Naive B cell (primary cell): ENCODE measurements at regions not wholly inside any gene's neighbourhood (a gene's known extent, or its start where the extent isn't known, plus 50 kb on each side); places are given as distances from the start of the nearest gene placed in this dataset.

ENCODE experiments used
- ATAC-seq, 2 donors: fragments of 150-1000 bp; cut with Tn5 transposase; 2 replicates each; pipeline ENCODE4 v1.10.0; 2021; ENCODE audit warnings: low read depth in 2 of 2, mild to moderate bottlenecking in 2 of 2, moderate library complexity in 2 of 2
- DNase-seq: peaks from one replicate; pipeline ENCODE4 v3.0.0; 2022
- H3K27ac Mint-ChIP-seq, 6 donors: one replicate each; pipeline ENCODE4 v1.8.0; 2020 to 2022; ENCODE audit warnings: mild to moderate bottlenecking in 6 of 6, mixed read lengths in 6 of 6, moderate library complexity in 5 of 6, inconsistent platforms in 2 of 6
- H3K27me3 Mint-ChIP-seq, 3 donors: one replicate each; pipeline ENCODE4 v1.8.0; 2021 to 2022; ENCODE audit warnings: mixed read lengths in 3 of 3, mild to moderate bottlenecking in 1 of 3
- H3K36me3 Mint-ChIP-seq, 2 donors: one replicate each; pipeline ENCODE4 v1.8.0; 2020 to 2022; ENCODE audit warnings: mixed read lengths in 2 of 2, inconsistent platforms in 1 of 2, mild to moderate bottlenecking in 1 of 2
- H3K4me1 Mint-ChIP-seq, 3 donors: one replicate each; pipeline ENCODE4 v1.8.0; 2020 to 2022; ENCODE audit warnings: mixed read lengths in 3 of 3, inconsistent platforms in 1 of 3, mild to moderate bottlenecking in 1 of 3, moderate library complexity in 1 of 3
- H3K4me3 Mint-ChIP-seq, 8 donors: one replicate each; pipeline ENCODE4 v1.8.0; 2020 to 2022; ENCODE audit warnings: mild to moderate bottlenecking in 8 of 8, mixed read lengths in 8 of 8, moderate library complexity in 8 of 8, inconsistent platforms in 2 of 8
- H3K9me3 Mint-ChIP-seq, 7 donors: one replicate each; pipeline ENCODE4 v1.8.0; 2020 to 2022; ENCODE audit warnings: mixed read lengths in 7 of 7, mild to moderate bottlenecking in 5 of 7, inconsistent platforms in 2 of 7, moderate library complexity in 1 of 7

DNA sequence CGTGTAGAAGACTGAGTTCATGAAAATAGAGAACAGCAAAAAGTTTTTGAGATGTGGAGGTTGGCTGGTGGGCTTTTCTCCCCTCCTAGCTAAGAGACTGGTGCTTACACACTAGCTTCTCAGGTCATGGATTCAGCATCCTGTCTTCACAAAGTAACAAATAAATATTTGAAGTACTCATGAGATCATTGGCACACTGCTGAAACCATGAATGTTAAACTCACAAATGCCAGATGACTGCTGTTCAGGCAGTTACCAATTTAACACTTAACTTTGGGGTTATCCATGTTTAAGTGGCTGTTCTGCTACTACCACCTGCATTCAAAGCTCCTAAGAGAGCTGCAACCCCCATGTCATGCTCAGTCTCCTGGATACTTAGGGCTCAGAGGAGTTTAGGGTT is 119.0 kb upstream of the BET1 start:
- DNase-seq (no peak), ATAC-seq (no peak)
- no peak overlapping the region for H3K4me3 Mint-ChIP-seq
- no peak overlapping the region for H3K27ac Mint-ChIP-seq
- peaks cover 0 to 5% of the 10 kb centered on the region in 2 donors for H3K36me3 Mint-ChIP-seq
- peaks cover 18 to 31% (median 21%) of the 10 kb centered on the region in 3 donors for H3K27me3 Mint-ChIP-seq
- H3K9me3 Mint-ChIP-seq: no peaks in the 10 kb centered on the region
- no peaks in the 10 kb centered on the region for H3K4me1 Mint-ChIP-seq

DNA sequence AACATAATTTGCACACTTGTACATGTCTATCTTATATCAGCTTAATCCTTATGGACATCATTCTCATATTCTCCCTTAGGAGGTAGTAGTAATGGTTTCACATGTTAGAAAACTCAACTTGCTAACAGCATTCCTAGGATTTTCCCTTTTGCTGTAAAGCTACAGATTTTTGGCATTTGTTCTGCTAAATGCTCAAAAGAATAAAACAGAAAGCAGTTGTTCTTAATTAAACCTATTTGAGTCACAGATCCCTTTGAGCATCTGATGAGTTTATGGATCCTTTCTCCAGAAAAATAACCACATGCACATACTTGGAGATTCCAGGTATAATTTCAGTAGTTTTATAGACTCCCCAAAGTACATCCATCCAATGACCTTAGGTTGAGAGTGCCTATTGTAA is 122.9 kb upstream of the BET1 start:
- Mint-ChIP-seq H3K4me1 (no peaks in the 10 kb centered on the region), H3K4me3 (no peak overlapping the region), H3K36me3 (peaks cover 0 to 4% of the 10 kb centered on the region in 2 donors), H3K27ac (no peak overlapping the region), H3K27me3 (peaks cover 17 to 34% (median 22%) of the 10 kb centered on the region in 3 donors), H3K9me3 (no peaks in the 10 kb centered on the region)
- no peak for ATAC-seq
- DNase-seq: no peak

DNA sequence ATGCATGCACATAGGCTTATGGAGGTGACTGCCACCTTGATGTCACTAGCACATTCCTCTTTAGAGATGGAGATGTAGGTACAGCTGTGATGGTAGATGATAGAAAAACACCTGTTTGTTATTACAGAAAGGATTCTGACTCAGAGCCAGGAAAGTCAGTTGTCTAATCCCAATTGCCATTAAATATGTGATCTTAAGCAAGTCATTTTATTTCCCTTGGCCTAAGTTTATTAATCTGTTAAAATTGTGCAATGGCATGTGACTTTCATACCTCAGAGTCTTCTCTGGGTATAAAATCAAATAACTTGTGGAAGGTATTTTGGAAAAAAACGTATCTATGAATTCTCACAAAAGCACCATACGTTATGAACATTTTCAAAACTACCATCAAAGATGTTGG is 123.9 kb upstream of the BET1 start:
- peaks cover 0 to 4% of the 10 kb centered on the region in 2 donors for H3K36me3 Mint-ChIP-seq
- no peaks in the 10 kb centered on the region for H3K9me3 Mint-ChIP-seq
- no peak overlapping the region for H3K27ac Mint-ChIP-seq
- no peaks in the 10 kb centered on the region for H3K4me1 Mint-ChIP-seq
- H3K4me3 Mint-ChIP-seq: no peak overlapping the region
- peaks cover 16 to 31% (median 21%) of the 10 kb centered on the region in 3 donors for H3K27me3 Mint-ChIP-seq
- DNase-seq (no peak), ATAC-seq (no peak)

DNA sequence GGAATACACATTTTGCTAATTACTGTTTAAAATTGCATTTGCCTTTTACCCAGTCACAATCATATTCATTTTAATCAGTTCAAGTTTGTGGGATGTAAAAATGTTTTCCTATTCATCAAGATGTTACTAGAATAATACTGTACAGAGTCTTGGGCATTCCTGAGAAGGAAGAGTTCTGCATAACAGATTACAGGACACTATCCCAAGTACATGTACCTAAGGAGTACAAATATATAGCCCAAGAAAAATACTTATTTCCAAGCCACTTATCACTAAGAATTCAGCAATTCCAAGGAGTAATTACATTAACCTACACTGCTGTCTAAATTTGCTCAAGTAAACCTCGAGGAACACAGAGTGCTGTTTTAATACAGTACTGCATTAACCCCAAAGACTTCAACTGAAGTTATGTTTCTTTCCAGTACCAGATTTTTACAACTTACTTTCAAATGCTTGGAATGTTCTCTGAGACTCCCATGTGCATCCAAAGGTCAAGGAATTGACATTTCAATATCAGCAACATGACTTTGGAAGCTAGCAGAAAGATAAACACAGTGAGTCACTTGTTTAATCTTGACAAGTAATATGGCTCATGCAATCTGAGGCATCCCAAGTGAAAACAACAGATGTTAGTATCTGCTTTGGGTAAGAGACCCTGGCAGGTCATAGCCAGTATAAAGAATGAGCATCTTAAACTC is 125.4 kb upstream of the BET1 start:
- H3K27me3 Mint-ChIP-seq: peaks cover 16 to 31% (median 21%) of the 10 kb centered on the region in 3 donors
- no peak overlapping the region for H3K27ac Mint-ChIP-seq
- ATAC-seq (no peak), DNase-seq (no peak)
- no peaks in the 10 kb centered on the region for H3K9me3 Mint-ChIP-seq
- no peak overlapping the region for H3K4me3 Mint-ChIP-seq
- H3K4me1 Mint-ChIP-seq: no peaks in the 10 kb centered on the region
- peaks cover 0 to 4% of the 10 kb centered on the region in 2 donors for H3K36me3 Mint-ChIP-seq

DNA sequence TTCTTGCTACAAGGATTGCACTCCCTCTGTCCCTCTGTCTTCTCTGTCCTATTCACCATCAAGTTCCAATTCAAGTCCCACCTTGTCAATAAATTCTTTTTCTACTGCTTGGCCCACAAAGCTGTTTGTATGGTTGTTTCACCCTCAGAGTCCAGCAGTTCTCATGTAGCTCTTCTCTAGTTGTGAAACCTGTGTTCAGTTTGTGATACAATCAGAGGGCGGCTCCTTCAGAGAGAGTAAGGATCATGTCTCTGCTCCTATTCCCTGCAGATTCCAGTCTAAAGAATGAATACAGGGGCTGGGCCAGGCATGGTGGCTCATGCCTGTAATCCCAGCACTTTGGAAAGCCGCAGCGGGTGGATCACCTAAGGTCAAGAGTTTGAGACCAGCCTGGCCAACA is 126.6 kb upstream of the BET1 start:
- H3K4me3 Mint-ChIP-seq: no peak overlapping the region
- peaks cover 16 to 25% (median 19%) of the 10 kb centered on the region in 3 donors for H3K27me3 Mint-ChIP-seq
- peaks cover 0 to 4% of the 10 kb centered on the region in 2 donors for H3K36me3 Mint-ChIP-seq
- no peaks in the 10 kb centered on the region for H3K4me1 Mint-ChIP-seq
- DNase-seq (no peak), ATAC-seq (no peak)
- no peaks in the 10 kb centered on the region for H3K9me3 Mint-ChIP-seq
- H3K27ac Mint-ChIP-seq: no peak overlapping the region

DNA sequence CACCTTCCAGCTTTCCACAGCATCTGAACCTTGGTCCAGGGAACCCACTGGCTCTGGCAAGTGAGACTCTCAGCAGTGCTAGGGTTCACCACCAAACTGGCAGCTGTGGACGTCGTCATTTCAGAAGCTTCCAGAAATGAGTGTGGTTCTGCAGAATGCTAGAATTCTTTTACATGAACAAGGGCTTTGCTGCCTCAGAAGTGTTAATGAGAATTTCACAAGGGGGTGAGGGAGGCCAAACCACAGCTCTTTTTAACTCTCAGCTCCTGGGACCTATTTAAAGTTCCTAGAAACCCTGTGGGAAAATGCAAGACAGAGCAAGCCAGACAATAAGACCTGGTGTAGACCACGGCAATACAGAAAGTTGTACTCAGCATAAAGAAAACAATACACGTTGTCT is 129.3 kb upstream of the BET1 start:
- Mint-ChIP-seq H3K27me3 (peaks cover 16 to 22% (median 22%) of the 10 kb centered on the region in 3 donors), H3K36me3 (peaks cover 0 to 4% of the 10 kb centered on the region in 2 donors), H3K9me3 (no peaks in the 10 kb centered on the region), H3K4me3 (no peak overlapping the region), H3K4me1 (no peaks in the 10 kb centered on the region), H3K27ac (no peak overlapping the region)
- DNase-seq (no peak), ATAC-seq (no peak)

DNA sequence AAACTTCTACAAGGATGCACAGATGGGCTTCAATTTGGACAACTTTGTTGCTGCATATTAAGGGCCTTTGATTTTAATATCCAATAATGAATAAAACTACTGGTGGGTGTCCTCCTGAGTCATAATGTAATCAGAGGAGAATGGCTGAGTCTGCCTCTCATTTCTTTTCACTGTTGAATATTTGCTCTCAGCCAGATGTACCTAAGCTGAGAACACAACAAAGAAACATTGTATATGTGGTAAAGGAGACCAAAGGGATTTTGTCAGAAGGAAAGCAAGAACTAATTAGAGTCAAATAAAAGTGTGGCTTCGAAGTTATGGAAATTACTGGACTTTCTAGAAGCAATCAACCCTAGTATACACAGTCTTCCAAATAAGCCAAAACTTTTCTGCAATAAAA is 131.0 kb upstream of the BET1 start:
- Mint-ChIP-seq H3K36me3 (peaks cover 0 to 4% of the 10 kb centered on the region in 2 donors), H3K27me3 (peaks cover 22 to 33% (median 25%) of the 10 kb centered on the region in 3 donors), H3K4me1 (no peaks in the 10 kb centered on the region), H3K4me3 (no peak overlapping the region), H3K27ac (no peak overlapping the region), H3K9me3 (no peaks in the 10 kb centered on the region)
- ATAC-seq: no peak
- DNase-seq: no peak

DNA sequence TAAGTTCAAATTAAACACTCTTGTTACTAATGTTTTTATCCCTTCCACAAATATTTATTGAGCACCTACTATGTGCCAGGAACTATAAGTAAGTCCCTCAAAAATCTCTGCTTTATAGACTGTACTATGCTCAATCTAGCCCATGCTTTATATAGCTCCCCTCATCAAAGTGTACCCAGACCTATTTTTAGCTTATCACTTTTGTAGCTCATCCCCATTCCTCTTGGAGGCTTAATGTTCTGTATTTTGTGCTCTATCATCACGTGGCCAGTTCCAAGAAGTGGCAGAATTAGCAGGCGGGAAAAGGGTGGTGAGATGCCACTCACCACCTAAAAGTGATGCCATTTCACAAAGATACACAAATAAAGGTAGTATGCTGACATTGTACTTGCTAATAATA is 138.1 kb upstream of the BET1 start:
- no peak for ATAC-seq
- DNase-seq: no peak
- H3K27me3 Mint-ChIP-seq: peaks cover 18 to 22% (median 20%) of the 10 kb centered on the region in 3 donors
- no peaks in the 10 kb centered on the region for H3K9me3 Mint-ChIP-seq
- no peaks in the 10 kb centered on the region for H3K36me3 Mint-ChIP-seq
- H3K4me1 Mint-ChIP-seq: no peaks in the 10 kb centered on the region
- no peak overlapping the region for H3K4me3 Mint-ChIP-seq
- no peak overlapping the region for H3K27ac Mint-ChIP-seq

DNA sequence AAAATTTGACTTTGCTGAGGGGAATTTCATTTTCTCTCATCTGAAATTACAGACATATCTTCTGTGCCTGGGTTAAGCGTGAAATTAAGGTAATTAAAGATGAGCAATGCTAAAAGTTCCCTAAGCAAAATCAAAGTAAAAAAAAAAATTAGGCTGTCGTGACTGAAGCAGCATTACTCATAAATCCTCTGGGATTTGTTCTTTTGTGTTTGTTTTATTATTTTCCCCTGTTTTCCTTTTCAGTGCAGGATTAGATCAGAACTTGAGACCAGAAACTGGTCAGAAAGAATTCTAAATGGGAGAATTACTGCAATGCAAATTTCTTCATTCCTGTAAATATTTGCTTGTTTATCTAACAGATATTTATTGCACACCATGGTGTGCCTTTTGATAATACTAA is 141.4 kb upstream of the BET1 start:
- Mint-ChIP-seq H3K36me3 (peaks cover 0 to 8% of the 10 kb centered on the region in 2 donors), H3K27ac (no peak overlapping the region), H3K4me3 (no peak overlapping the region), H3K9me3 (no peaks in the 10 kb centered on the region), H3K27me3 (peaks cover 18 to 29% (median 23%) of the 10 kb centered on the region in 3 donors), H3K4me1 (no peaks in the 10 kb centered on the region)
- no peak for ATAC-seq
- DNase-seq: no peak

DNA sequence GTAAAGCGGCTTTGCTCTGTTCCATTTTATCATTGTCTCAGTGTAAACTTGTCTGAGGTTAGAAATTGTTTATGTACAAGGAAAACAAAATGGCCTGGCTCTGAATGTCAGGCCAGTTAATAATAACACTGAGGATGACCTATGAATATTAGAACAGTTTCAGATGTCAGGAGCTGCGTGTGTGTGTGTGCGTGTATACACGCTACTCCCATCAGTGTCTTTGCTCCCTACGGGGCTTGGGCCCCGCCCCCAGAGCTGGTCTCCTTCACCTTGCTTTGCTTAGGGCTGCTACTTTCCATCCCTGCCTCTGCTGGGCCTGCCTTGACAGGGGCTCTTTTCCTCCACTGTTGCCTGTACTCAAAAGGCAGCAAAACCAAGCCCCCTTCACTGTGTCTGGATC is 142.3 kb upstream of the BET1 start:
- no peak for ATAC-seq

DNA sequence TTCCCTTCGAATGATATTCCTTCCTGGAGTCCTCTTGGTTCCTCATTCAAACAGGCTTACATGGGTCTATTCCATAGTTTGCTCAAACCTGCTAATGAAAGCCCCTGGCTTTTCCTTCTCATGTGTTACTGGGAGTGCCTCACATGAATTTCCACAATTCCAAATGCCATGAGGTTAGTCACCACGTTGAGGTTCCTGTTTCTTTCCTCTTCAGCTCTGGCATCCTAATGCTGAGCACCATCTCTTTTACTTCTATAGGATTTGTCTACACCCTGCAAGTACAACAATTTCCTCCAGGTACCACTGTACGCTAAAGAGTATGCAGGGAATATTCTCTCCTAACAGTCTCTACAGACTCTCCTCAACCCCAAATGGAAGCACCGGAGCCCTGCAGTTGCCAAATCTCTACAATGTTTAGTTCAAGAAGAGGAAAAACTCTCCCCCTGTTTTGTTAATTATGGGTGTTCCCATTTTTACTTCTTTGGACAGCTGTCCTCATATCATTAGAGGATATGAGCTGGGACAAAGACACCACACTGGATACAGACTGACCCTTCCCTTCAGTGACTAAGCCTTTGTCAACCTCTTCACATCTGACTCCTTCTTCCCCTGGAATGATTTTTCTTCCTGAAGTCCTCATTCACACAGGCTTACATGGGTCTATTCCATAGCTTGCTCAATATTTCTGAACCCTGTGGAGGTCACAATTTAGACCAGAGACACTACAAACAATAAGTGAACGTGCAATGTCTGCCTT is 145.8 kb upstream of the BET1 start:
- peaks cover 0 to 8% of the 10 kb centered on the region in 2 donors for H3K36me3 Mint-ChIP-seq
- no peak overlapping the region for H3K4me3 Mint-ChIP-seq
- DNase-seq (no peak), ATAC-seq (no peak)
- no peaks in the 10 kb centered on the region for H3K4me1 Mint-ChIP-seq
- H3K9me3 Mint-ChIP-seq: no peaks in the 10 kb centered on the region
- H3K27ac Mint-ChIP-seq: no peak overlapping the region
- H3K27me3 Mint-ChIP-seq: peaks cover 18 to 33% (median 23%) of the 10 kb centered on the region in 3 donors

More for the DNA sequence above, 142.3 kb upstream of the BET1 start:
- Mint-ChIP-seq H3K4me3 (no peak overlapping the region), H3K4me1 (no peaks in the 10 kb centered on the region), H3K27me3 (peaks cover 18 to 33% (median 23%) of the 10 kb centered on the region in 3 donors), H3K36me3 (peaks cover 0 to 8% of the 10 kb centered on the region in 2 donors), H3K9me3 (no peaks in the 10 kb centered on the region), H3K27ac (peak overlapping the region in 1 of 6 donors; percentile 70)
- DNase-seq: no peak

DNA sequence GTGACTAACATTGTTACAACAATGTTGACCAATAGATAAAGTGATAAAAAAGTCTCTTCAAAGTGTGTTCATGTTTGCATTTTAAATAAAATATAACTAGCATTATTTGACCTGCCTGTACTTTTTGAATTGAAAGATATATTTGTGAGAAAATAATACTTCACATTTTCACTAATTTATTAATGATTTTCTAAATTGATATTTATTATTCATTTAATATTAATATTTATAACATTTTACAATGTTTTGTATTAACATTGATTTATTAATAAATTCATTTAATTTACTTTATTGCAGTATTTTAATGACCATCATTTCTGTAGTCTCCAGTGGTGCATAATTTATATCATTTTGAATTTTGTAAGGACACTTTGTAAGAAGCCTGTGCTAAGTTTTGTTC is 150.0 kb upstream of the BET1 start:
- ATAC-seq (no peak), DNase-seq (no peak)
- Mint-ChIP-seq H3K4me3 (no peak overlapping the region), H3K4me1 (peaks cover 0 to 12% (median 9%) of the 10 kb centered on the region in 3 donors), H3K9me3 (no peaks in the 10 kb centered on the region), H3K27ac (no peak overlapping the region), H3K36me3 (peaks cover 0 to 8% of the 10 kb centered on the region in 2 donors), H3K27me3 (peaks cover 5 to 17% (median 11%) of the 10 kb centered on the region in 3 donors)

DNA sequence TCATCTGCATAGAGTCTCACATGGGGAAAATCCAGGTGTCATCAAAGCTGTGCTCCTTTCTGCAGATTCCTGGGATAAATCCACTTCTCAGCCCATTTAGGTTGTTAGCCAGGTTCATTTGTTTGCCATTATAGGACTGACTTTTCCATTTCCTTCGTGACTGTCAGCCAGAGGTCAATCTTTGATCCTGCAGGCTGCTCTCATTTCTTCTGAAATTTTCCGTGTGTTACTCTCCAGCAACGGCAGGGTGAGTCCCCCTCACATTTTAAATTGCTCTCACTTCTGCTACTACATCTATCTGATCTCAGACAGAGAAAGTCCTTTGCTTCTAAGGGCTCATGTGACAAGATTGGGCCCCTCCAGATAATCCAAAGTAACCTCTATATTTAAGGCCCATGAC is 150.7 kb upstream of the BET1 start:
- ATAC-seq (no peak), DNase-seq (no peak)
- H3K36me3 Mint-ChIP-seq: peaks cover 0 to 5% of the 10 kb centered on the region in 2 donors
- peaks cover 5 to 12% (median 7%) of the 10 kb centered on the region in 3 donors for H3K27me3 Mint-ChIP-seq
- no peak overlapping the region for H3K27ac Mint-ChIP-seq
- H3K4me1 Mint-ChIP-seq: peaks cover 0 to 12% (median 9%) of the 10 kb centered on the region in 3 donors
- no peaks in the 10 kb centered on the region for H3K9me3 Mint-ChIP-seq
- H3K4me3 Mint-ChIP-seq: no peak overlapping the region
